ENCODE measurements at regions not wholly inside any gene's neighbourhood (a gene's known extent, or its start where the extent isn't known, plus 50 kb on each side); places are given as distances from the start of the nearest gene placed in this dataset.

DNA sequence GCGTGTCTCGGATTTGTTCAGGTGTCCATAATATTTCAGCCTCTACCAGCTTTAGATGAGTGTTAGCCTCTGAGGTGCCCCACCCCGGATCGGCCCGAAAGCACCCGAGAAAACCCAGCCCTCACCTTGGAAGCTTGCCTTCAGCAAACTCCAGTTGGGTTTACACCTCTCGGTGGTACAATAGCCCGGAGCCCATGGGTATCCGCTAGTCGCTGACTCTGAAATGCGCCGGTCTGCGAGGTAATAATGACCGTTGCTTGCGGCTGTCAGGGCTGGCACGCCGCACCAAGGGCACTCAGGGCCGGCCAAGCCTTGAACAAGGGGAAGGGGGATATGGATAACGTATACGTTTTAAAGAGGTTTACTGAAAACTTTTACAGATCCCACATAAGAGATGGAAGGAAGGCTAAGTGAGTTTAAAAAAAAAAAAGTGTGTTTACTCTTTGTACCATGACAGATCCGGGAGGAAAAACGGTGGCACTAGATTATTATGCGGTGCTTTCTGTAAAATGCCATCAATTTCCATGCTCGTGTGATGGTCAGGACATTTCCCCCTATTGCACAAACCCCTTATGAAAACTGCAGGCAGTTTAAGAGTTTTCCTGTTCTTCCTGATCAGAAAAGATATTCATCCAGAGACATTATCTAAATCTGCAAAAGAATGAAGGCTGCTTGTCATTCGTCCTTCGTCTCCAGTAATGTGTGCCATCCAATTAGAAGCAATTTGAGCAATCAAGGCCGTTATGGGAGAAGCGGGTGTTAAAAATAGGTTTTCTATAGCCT is 124.2 kb downstream of the TMEM161B start:
- H3K4me3 ChIP-seq (ENCODE audit: low read length), result no peak overlapping the region
- H3K27ac ChIP-seq (ENCODE audit: low read length), result no peak overlapping the region
- H3K9me3 ChIP-seq (ENCODE audit: insufficient read depth, low read depth, low read length), result no peaks in the 10 kb centered on the region
- peaks cover 24% of the 10 kb centered on the region for H3K4me1 ChIP-seq (ENCODE audit: insufficient read depth, low read length)
- H3K36me3 ChIP-seq (ENCODE audit: insufficient read depth, low read depth, low read length), result no peaks in the 10 kb centered on the region
- peaks cover 83% of the 10 kb centered on the region for H3K27me3 ChIP-seq (ENCODE audit: insufficient read depth, low read length)
- no peak overlapping the region for H3K9ac ChIP-seq (ENCODE audit: low read depth, low read length)

DNA sequence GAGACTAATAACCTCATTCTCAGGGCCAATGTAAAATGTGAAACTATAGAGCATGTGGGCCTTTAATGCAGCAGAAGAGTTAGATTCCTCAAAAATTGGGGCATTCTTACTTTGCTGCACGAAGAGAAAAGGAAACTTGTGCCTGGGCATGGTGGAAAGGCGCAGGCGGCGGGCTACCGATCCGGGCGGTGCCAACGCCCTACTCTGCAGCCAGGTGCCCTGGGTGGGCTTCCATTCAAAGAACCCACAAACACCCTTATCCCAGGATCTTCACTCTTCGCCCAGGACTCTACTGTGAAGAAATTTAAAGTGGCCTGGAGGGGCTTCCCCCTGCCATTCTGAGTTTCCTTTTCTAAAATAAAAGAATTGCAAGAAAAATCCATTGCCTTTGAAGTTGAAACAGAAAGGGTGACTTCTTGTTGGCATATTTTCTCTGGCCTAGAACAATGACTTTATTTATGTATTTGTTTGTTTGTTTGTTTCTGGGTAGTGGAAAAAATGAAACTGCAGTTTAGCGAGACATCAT is 124.9 kb downstream of the TMEM161B start:
- peaks cover 89% of the 10 kb centered on the region for H3K27me3 ChIP-seq (ENCODE audit: insufficient read depth, low read length)
- peak overlapping the region; percentile 60; the same call in 1 of the 2 replicates for H3K4me3 ChIP-seq (ENCODE audit: low read length)
- no peak overlapping the region for H3K27ac ChIP-seq (ENCODE audit: low read length)
- no peak overlapping the region for H3K9ac ChIP-seq (ENCODE audit: low read depth, low read length)
- peaks cover 24% of the 10 kb centered on the region for H3K4me1 ChIP-seq (ENCODE audit: insufficient read depth, low read length)
- H3K9me3 ChIP-seq (ENCODE audit: insufficient read depth, low read depth, low read length), result no peaks in the 10 kb centered on the region
- H3K36me3 ChIP-seq (ENCODE audit: insufficient read depth, low read depth, low read length), result no peaks in the 10 kb centered on the region

DNA sequence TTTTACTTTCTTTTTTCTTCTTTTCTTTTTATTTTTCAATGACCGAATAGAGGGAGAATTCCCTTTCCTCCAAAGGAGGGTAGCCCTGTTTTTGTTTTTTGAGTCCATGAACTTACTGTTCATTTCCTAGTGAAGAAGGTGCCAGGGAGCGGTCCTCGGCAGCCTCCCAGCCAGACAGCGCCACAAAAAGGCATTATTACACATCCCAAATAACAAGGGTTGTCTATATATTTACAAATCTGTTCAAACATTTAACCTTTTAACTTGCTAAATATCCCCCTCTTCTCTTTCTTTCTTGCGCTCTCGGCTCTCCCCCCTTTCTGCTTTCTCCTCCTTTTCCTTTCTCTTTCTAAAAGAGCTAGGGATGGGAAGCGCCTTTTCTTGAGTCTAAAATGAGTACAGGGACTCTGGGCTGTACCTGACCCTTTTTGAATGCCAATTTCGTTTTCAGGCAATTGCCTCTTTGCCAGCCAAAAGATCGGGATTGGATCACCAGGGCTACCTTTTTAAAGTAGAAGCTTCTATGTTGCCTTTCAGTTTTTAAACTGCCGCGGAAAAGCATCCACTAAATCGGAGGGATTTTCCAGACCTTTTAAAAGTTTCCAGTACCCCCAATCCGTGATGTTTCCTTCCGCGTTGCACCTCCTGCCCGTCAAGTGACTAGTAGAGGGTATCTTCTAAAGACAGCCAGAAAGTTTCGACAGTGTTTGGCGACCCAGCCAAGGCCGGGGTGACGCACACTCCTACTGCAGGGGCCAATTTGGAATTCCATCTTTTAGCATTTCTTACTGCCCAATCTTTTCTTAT is 125.6 kb downstream of the TMEM161B start:
- H3K27me3 ChIP-seq (ENCODE audit: insufficient read depth, low read length), result peaks cover 87% of the 10 kb centered on the region

DNA sequence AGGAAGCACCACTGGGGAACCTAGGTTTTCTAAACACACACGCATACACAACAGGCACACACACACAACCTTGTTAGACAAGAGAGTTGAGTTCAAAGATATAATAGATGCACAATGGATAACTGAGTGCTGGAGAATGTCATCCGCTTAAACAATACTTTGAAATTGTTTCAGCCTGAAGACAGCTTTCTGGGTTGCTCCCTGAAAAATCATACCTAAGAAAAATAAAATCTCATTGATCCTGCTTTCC is 126.1 kb downstream of the TMEM161B start:
- Histone ChIP-seq H3K9me3 (ENCODE audit: insufficient read depth, low read depth, low read length) (no peaks in the 10 kb centered on the region), H3K36me3 (ENCODE audit: insufficient read depth, low read depth, low read length) (no peaks in the 10 kb centered on the region), H3K9ac (ENCODE audit: low read depth, low read length) (no peak overlapping the region), H3K4me3 (ENCODE audit: low read length) (peak overlapping the region; percentile 60; the same call in 1 of the 2 replicates), H3K27me3 (ENCODE audit: insufficient read depth, low read length) (peaks cover 82% of the 10 kb centered on the region), H3K27ac (ENCODE audit: low read length) (no peak overlapping the region), H3K4me1 (ENCODE audit: insufficient read depth, low read length) (peaks cover 24% of the 10 kb centered on the region)

More for the DNA sequence above, 125.6 kb downstream of the TMEM161B start:
- H3K9ac ChIP-seq (ENCODE audit: low read depth, low read length), result no peak overlapping the region
- H3K4me1 ChIP-seq (ENCODE audit: insufficient read depth, low read length), result peaks cover 24% of the 10 kb centered on the region
- H3K9me3 ChIP-seq (ENCODE audit: insufficient read depth, low read depth, low read length), result no peaks in the 10 kb centered on the region
- H3K27ac ChIP-seq (ENCODE audit: low read length), result no peak overlapping the region
- no peaks in the 10 kb centered on the region for H3K36me3 ChIP-seq (ENCODE audit: insufficient read depth, low read depth, low read length)
- peak overlapping the region; percentile 60; the same call in 1 of the 2 replicates for H3K4me3 ChIP-seq (ENCODE audit: low read length)

DNA sequence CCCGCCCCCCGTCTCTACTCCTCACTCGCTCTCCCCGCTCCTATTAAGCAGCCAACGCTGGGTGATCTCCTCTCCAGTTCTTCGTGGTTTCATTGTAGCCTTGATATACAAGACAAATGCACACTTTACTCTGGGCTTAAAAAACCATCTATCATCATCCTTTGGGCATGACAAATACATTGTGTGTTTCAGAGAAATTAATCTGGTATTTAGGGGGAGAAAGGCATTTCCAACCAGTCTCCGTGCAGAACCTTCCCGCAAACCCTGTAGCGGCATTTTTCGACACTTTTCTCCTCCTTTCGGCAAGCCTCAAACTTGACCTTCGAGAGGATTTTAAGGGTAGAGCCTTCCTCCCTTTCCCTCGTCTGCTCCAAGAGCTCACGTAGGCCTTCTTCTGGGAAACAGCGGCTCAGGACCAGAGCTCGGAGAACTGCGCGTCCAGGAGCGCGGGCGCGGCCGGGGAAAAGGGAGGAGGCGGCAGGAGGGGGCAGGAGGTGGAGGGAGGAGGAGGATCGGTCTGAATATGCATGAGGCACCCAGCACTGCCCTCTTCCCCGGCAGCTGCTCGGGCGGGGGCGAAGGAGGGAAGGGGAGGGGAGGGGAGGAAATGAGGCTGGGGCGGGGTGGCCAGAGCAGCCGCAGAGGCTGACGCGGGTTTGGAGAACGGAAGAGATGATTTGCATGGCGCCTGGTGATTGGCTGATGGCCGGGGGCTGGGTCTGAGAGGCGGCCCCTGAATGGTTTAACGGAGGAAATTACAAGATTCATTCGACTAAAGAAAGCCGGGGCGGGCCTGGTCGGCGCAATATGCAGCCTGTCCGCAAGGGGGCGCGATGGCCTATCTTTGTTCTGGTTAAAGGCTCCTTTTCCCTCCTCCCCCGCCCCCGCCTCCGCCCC is 127.5 kb downstream of the TMEM161B start:
- Histone ChIP-seq H3K9ac (ENCODE audit: low read depth, low read length) (peak overlapping the region; percentile 55; the same call in 1 of the 2 replicates), H3K27me3 (ENCODE audit: insufficient read depth, low read length) (peaks cover 68% of the 10 kb centered on the region), H3K4me1 (ENCODE audit: insufficient read depth, low read length) (peaks cover 24% of the 10 kb centered on the region), H3K4me3 (ENCODE audit: low read length) (peak overlapping the region; percentile 89), H3K36me3 (ENCODE audit: insufficient read depth, low read depth, low read length) (no peaks in the 10 kb centered on the region), H3K27ac (ENCODE audit: low read length) (no peak overlapping the region), H3K9me3 (ENCODE audit: insufficient read depth, low read depth, low read length) (no peaks in the 10 kb centered on the region)

DNA sequence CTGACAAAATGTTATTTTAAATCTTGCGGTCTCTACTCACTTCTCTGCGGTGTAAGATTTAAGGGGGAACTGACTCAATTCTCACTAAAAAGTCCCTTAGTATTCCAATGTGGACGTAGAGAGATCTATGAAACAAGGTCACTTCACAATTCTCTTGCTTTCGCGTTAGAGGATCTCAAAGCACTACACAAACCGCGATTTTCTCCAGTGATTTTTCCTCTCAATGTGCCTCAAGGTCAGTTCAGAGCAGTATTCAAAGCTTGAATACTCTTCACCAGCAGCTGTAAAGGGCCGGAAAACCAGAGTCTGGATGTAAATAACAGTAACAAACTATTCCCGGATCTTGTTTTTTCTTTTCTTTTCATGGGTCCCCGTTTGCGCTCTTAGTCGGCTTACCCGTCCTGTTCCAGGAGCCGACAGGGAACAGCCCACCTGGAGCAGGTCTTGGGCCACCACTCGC is 128.2 kb downstream of the TMEM161B start:
- H3K9ac ChIP-seq (ENCODE audit: low read depth, low read length), result no peak overlapping the region; the same call in 1 of the 2 replicates
- H3K4me1 ChIP-seq (ENCODE audit: insufficient read depth, low read length), result peaks cover 24% of the 10 kb centered on the region
- peaks cover 61% of the 10 kb centered on the region for H3K27me3 ChIP-seq (ENCODE audit: insufficient read depth, low read length)
- peak overlapping the region; percentile 89 for H3K4me3 ChIP-seq (ENCODE audit: low read length)
- H3K36me3 ChIP-seq (ENCODE audit: insufficient read depth, low read depth, low read length), result no peaks in the 10 kb centered on the region
- no peak overlapping the region for H3K27ac ChIP-seq (ENCODE audit: low read length)
- no peaks in the 10 kb centered on the region for H3K9me3 ChIP-seq (ENCODE audit: insufficient read depth, low read depth, low read length)

DNA sequence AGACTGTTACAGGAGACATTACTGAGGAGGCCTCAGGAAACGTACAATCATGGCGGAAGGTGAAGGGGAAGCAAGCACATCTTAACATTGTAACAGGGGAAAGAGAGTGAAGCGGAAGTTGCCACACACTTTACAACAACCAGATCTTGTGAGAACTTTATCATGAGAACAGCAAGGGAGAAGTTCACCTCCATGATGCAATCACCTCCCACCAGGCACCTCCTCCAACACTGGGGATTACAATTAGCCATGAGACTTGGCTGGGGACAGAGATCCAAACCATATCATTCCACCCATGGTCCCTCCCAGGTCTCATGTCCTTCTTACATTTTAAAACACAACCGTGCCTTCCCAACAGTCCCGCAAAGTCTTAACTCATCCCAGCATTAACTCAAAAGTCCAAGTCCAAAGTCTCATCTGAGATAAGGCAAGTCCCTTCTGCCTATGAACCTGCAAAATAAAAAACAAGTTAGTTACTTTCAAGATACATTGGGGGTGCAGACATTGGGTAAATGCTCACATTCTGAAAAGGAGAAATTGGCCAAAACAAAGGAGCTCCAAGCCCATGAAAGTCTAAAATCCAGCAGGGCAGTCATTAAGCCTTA is 138.3 kb downstream of the TMEM161B start:
- H3K9me3 ChIP-seq (ENCODE audit: insufficient read depth, low read depth, low read length), result no peaks in the 10 kb centered on the region
- H3K27ac ChIP-seq (ENCODE audit: low read length), result no peak overlapping the region
- H3K4me1 ChIP-seq (ENCODE audit: insufficient read depth, low read length), result no peaks in the 10 kb centered on the region
- H3K9ac ChIP-seq (ENCODE audit: low read depth, low read length), result no peak overlapping the region
- H3K4me3 ChIP-seq (ENCODE audit: low read length), result no peak overlapping the region
- H3K27me3 ChIP-seq (ENCODE audit: insufficient read depth, low read length), result no peaks in the 10 kb centered on the region
- H3K36me3 ChIP-seq (ENCODE audit: insufficient read depth, low read depth, low read length), result no peaks in the 10 kb centered on the region

DNA sequence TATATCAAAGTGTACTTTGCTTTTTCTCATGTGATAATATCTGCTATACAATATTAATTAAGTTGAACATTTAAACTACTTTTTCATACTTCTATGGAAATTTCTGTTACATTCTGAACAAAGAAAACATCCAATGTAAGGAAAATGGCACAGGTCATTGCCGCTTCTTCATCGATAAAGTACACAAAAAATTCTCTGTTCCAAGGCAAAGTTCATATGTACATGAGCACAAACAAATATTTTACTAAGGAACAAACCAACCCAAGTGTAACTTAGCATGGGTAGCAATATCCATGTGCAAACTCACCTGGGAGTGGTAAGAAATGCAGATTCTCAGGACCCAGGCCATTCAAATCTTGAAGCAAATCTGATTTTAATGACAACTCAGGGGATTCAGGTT is 139.8 kb downstream of the TMEM161B start:
- Histone ChIP-seq H3K9me3 (ENCODE audit: insufficient read depth, low read depth, low read length) (no peaks in the 10 kb centered on the region), H3K4me1 (ENCODE audit: insufficient read depth, low read length) (no peaks in the 10 kb centered on the region), H3K36me3 (ENCODE audit: insufficient read depth, low read depth, low read length) (no peaks in the 10 kb centered on the region), H3K9ac (ENCODE audit: low read depth, low read length) (no peak overlapping the region), H3K27me3 (ENCODE audit: insufficient read depth, low read length) (no peaks in the 10 kb centered on the region), H3K27ac (ENCODE audit: low read length) (no peak overlapping the region), H3K4me3 (ENCODE audit: low read length) (no peak overlapping the region)

DNA sequence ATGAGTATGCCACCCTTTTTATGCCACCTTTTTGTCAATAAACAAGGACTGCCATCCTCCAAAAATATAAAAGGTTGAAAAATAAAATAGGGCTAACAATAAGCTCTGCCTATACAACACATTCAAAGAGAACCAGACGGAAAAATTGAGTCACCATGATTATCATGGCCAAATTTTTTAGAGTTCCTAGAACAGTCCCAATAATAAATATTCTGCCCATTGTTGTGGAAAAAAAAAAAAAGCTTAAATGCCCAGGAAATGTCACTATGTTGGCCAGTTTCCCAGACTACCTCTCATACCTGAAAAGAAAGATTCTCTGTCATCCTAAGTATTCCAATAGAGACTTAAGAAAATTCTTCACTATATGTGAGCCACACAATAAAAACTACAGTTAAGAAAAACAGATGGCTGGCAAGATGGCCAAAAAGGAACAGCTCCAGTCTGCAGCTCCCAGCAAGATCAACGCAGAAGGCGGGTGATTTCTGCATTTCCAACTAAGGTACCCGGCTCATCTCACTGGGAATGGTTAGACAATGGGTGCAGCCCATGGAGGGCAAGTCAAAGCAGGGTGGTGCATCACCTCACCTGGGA is 149.0 kb downstream of the TMEM161B start:
- no peak overlapping the region for H3K4me3 ChIP-seq (ENCODE audit: low read length)
- H3K9ac ChIP-seq (ENCODE audit: low read depth, low read length), result no peak overlapping the region
- no peak overlapping the region for H3K27ac ChIP-seq (ENCODE audit: low read length)
- H3K27me3 ChIP-seq (ENCODE audit: insufficient read depth, low read length), result no peaks in the 10 kb centered on the region
- H3K4me1 ChIP-seq (ENCODE audit: insufficient read depth, low read length), result no peaks in the 10 kb centered on the region
- H3K36me3 ChIP-seq (ENCODE audit: insufficient read depth, low read depth, low read length), result no peaks in the 10 kb centered on the region
- H3K9me3 ChIP-seq (ENCODE audit: insufficient read depth, low read depth, low read length), result no peaks in the 10 kb centered on the region

DNA sequence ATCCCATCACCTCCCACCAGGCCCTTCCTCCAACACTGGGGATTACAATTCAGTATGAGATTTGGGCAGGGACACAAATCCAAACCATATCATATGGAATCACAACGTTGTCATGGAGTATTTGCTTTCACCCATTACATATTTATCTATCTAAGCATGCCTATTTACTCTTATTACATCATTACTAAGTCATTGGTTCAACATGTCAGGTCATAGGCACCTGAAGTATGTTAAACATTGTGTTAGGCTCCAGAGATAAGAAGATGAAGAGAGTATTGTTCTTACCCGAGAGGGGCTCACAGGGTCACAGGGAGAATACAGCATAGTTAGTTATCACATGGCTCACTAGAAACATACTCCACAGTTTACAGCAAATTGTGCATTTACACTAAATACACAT is 150.5 kb downstream of the TMEM161B start:
- no peaks in the 10 kb centered on the region for H3K36me3 ChIP-seq (ENCODE audit: insufficient read depth, low read depth, low read length)
- H3K4me3 ChIP-seq (ENCODE audit: low read length), result no peak overlapping the region
- no peaks in the 10 kb centered on the region for H3K9me3 ChIP-seq (ENCODE audit: insufficient read depth, low read depth, low read length)
- no peaks in the 10 kb centered on the region for H3K4me1 ChIP-seq (ENCODE audit: insufficient read depth, low read length)
- H3K27ac ChIP-seq (ENCODE audit: low read length), result no peak overlapping the region
- no peaks in the 10 kb centered on the region for H3K27me3 ChIP-seq (ENCODE audit: insufficient read depth, low read length)
- no peak overlapping the region for H3K9ac ChIP-seq (ENCODE audit: low read depth, low read length)

DNA sequence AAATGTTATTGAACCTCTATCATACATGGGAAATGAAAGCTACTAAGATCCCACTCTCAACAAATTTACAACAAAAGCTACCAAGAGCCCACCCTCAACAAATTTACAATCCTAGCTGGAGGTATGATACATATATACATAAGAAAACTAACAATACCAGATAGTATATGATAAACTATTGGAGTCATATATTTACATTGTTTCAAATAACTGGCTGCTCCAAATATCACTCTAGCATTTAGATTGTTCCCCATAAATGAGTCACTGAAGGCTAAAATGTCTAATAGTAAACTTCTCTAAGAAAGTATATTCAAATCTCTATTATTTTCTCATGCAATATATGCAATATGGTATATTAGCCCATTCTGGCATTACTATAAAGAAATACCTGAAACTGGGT is 151.1 kb downstream of the TMEM161B start:
- no peak overlapping the region for H3K27ac ChIP-seq (ENCODE audit: low read length)
- no peaks in the 10 kb centered on the region for H3K4me1 ChIP-seq (ENCODE audit: insufficient read depth, low read length)
- H3K27me3 ChIP-seq (ENCODE audit: insufficient read depth, low read length), result no peaks in the 10 kb centered on the region
- no peaks in the 10 kb centered on the region for H3K9me3 ChIP-seq (ENCODE audit: insufficient read depth, low read depth, low read length)
- H3K4me3 ChIP-seq (ENCODE audit: low read length), result no peak overlapping the region
- H3K36me3 ChIP-seq (ENCODE audit: insufficient read depth, low read depth, low read length), result no peaks in the 10 kb centered on the region
- no peak overlapping the region for H3K9ac ChIP-seq (ENCODE audit: low read depth, low read length)

Data from iPS-20b (cell line).